Subcutaneous abdominal adipose tissue (tissue), 5 donors: ENCODE measurements at regions not wholly inside any gene's neighbourhood (a gene's known extent, or its start where the extent isn't known, plus 50 kb on each side); places are given as distances from the start of the nearest gene placed in this dataset.

ENCODE experiments used
- H3K27ac ChIP-seq: one replicate; pipeline ENCODE4 v1.7.0; 2013; ENCODE audit warnings: low read depth, mild to moderate bottlenecking, inconsistent platforms, low read length, moderate library complexity
- H3K27me3 ChIP-seq, 5 donors: one replicate each; pipeline ENCODE4 v1.7.0; 2013; ENCODE audit warnings: low read length in 5 of 5, inconsistent platforms in 1 of 5; ENCODE audit not compliant: control insufficient read depth in 5 of 5, insufficient read depth in 4 of 5
- H3K36me3 ChIP-seq, 5 donors: one replicate each; pipeline ENCODE4 v1.7.0; 2013; ENCODE audit warnings: low read length in 5 of 5; ENCODE audit not compliant: control insufficient read depth in 5 of 5, insufficient read depth in 5 of 5
- H3K4me1 ChIP-seq, 5 donors: one replicate each; pipeline ENCODE4 v1.7.0; 2013; ENCODE audit warnings: low read length in 5 of 5, mild to moderate bottlenecking in 3 of 5, moderate library complexity in 1 of 5; ENCODE audit not compliant: control insufficient read depth in 5 of 5, insufficient read depth in 5 of 5
- H3K4me3 ChIP-seq, 5 donors: one replicate each; pipeline ENCODE4 v1.7.0; 2013; ENCODE audit warnings: low read length in 5 of 5, low read depth in 1 of 5
- H3K9ac ChIP-seq, 5 donors: one replicate each; pipeline ENCODE4 v1.7.0; 2013; ENCODE audit warnings: low read length in 5 of 5, mild to moderate bottlenecking in 4 of 5, moderate library complexity in 3 of 5
- H3K9me3 ChIP-seq, 5 donors: one replicate each; pipeline ENCODE4 v1.7.0; 2013; ENCODE audit warnings: low read length in 5 of 5; ENCODE audit not compliant: control insufficient read depth in 5 of 5
- donor health status: healthy.
- donor health status: healthy.
- donor health status: healthy.
- donor health status: healthy.
- donor health status: healthy.

- Histone ChIP-seq H3K4me3 (no peak overlapping the region), H3K4me1 (no peaks in the 10 kb centered on the region), H3K27ac (no peak overlapping the region), H3K9ac (no peak overlapping the region), H3K9me3 (no peaks in the 10 kb centered on the region), H3K36me3 (no peaks in the 10 kb centered on the region), H3K27me3 (no peaks in the 10 kb centered on the region)
These were observed 1215.3 kb downstream of the PCDH18 start for GRCh38 chr4:136316961-136317360.

- Histone ChIP-seq H3K36me3 (no peaks in the 10 kb centered on the region), H3K4me1 (no peaks in the 10 kb centered on the region), H3K4me3 (no peak overlapping the region)
These were observed 1217.6 kb downstream of the PCDH18 start for GRCh38 chr4:136314686-136315085.

GRCh38 chr4:136311774-136312173 lies 1220.5 kb downstream of the PCDH18 start:
- Histone ChIP-seq H3K27me3 (no peaks in the 10 kb centered on the region), H3K36me3 (no peaks in the 10 kb centered on the region), H3K4me1 (no peaks in the 10 kb centered on the region), H3K9me3 (no peaks in the 10 kb centered on the region), H3K4me3 (no peak overlapping the region), H3K27ac (no peak overlapping the region), H3K9ac (no peak overlapping the region)

More at GRCh38 chr4:136314686-136315085, 1217.6 kb downstream of the PCDH18 start:
- Histone ChIP-seq H3K9me3 (no peaks in the 10 kb centered on the region), H3K9ac (no peak overlapping the region), H3K27me3 (no peaks in the 10 kb centered on the region), H3K27ac (no peak overlapping the region)

- Histone ChIP-seq H3K9ac (no peak overlapping the region), H3K27ac (no peak overlapping the region), H3K36me3 (no peaks in the 10 kb centered on the region), H3K27me3 (no peaks in the 10 kb centered on the region), H3K9me3 (no peaks in the 10 kb centered on the region), H3K4me1 (no peaks in the 10 kb centered on the region), H3K4me3 (no peak overlapping the region)
These were observed 1224.5 kb downstream of the PCDH18 start for GRCh38 chr4:136307765-136308164.

GRCh38 chr4:136306361-136306760 lies 1225.9 kb downstream of the PCDH18 start:
- H3K9me3 ChIP-seq = no peaks in the 10 kb centered on the region

GRCh38 chr4:136302566-136302965 lies 1229.7 kb downstream of the PCDH18 start:
- Histone ChIP-seq H3K4me3 (no peak overlapping the region), H3K27ac (no peak overlapping the region), H3K9ac (no peak overlapping the region), H3K27me3 (no peaks in the 10 kb centered on the region), H3K9me3 (peaks cover 0 to 3% (median 0%) of the 10 kb centered on the region in 5 donors), H3K36me3 (no peaks in the 10 kb centered on the region), H3K4me1 (no peaks in the 10 kb centered on the region)

More at GRCh38 chr4:136306361-136306760, 1225.9 kb downstream of the PCDH18 start:
- no peak overlapping the region for H3K9ac ChIP-seq
- H3K27ac ChIP-seq = no peak overlapping the region
- H3K4me3 ChIP-seq = no peak overlapping the region
- H3K4me1 ChIP-seq = no peaks in the 10 kb centered on the region
- no peaks in the 10 kb centered on the region for H3K27me3 ChIP-seq
- H3K36me3 ChIP-seq = no peaks in the 10 kb centered on the region

- Histone ChIP-seq H3K27ac (no peak overlapping the region), H3K36me3 (no peaks in the 10 kb centered on the region), H3K4me1 (no peaks in the 10 kb centered on the region), H3K9ac (no peak overlapping the region), H3K4me3 (no peak overlapping the region), H3K27me3 (no peaks in the 10 kb centered on the region), H3K9me3 (peaks cover 0 to 3% (median 0%) of the 10 kb centered on the region in 5 donors)
These were observed 1230.4 kb downstream of the PCDH18 start for GRCh38 chr4:136301749-136302495.

- Histone ChIP-seq H3K9me3 (peaks cover 0 to 6% (median 0%) of the 10 kb centered on the region in 5 donors), H3K9ac (no peak overlapping the region), H3K4me3 (no peak overlapping the region), H3K36me3 (no peaks in the 10 kb centered on the region), H3K27me3 (no peaks in the 10 kb centered on the region), H3K4me1 (no peaks in the 10 kb centered on the region), H3K27ac (no peak overlapping the region)
These were observed 1248.3 kb downstream of the PCDH18 start for GRCh38 chr4:136283977-136284376.

GRCh38 chr4:136281889-136282288 lies 1250.4 kb downstream of the PCDH18 start:
- no peak overlapping the region for H3K9ac ChIP-seq
- no peaks in the 10 kb centered on the region for H3K27me3 ChIP-seq
- no peaks in the 10 kb centered on the region for H3K4me1 ChIP-seq
- peaks cover 0 to 6% (median 0%) of the 10 kb centered on the region in 5 donors for H3K9me3 ChIP-seq
- H3K36me3 ChIP-seq = no peaks in the 10 kb centered on the region
- no peak overlapping the region for H3K4me3 ChIP-seq
- no peak overlapping the region for H3K27ac ChIP-seq

- Histone ChIP-seq H3K4me1 (no peaks in the 10 kb centered on the region), H3K4me3 (no peak overlapping the region), H3K9me3 (peaks cover 0 to 6% (median 0%) of the 10 kb centered on the region in 5 donors), H3K9ac (no peak overlapping the region), H3K27me3 (no peaks in the 10 kb centered on the region), H3K36me3 (no peaks in the 10 kb centered on the region), H3K27ac (no peak overlapping the region)
These were observed 1251.0 kb downstream of the PCDH18 start for GRCh38 chr4:136281307-136281706.
